Muscle of back (tissue), 3 donors: ENCODE measurements at regions not wholly inside any gene's neighbourhood (a gene's known extent, or its start where the extent isn't known, plus 50 kb on each side); places are given as distances from the start of the nearest gene placed in this dataset.
"Not testable (repeated sequence)": the region's sequence is repeated elsewhere in the genome, so short reads cannot be mapped to it uniquely, and the experiment has no call there.

Experiments
- DNase-seq, 3 donors: peaks; one replicate each; pipeline versions ENCODE4 v3.0.0 to v3.0.0-alpha.2; 2013

- peak in 2 of 3 donors; percentile 27 to 69 for DNase-seq
Observed at GRCh38 chr1:112818990-112819689, 104.0 kb upstream of the PPM1J start.

- DNase-seq = no peak
Observed at GRCh38 chr1:112817555-112818373, 102.6 kb upstream of the PPM1J start.

GRCh38 chr1:112815376-112815775 is 100.2 kb upstream of the PPM1J start:
- DNase-seq = no peak

GRCh38 chr1:112814645-112815044 is 99.5 kb upstream of the PPM1J start:
- DNase-seq = not testable (repeated sequence)

GRCh38 chr1:112808861-112809684 is 93.9 kb upstream of the PPM1J start:
- peak; percentile 45 to 81 (median 55) for DNase-seq

- DNase-seq = peak in 2 of 3 donors; percentile 29 to 47
Observed at GRCh38 chr1:112807999-112808398, 92.9 kb upstream of the PPM1J start.

GRCh38 chr1:112807117-112807516 is 92.0 kb upstream of the PPM1J start:
- no peak for DNase-seq

- DNase-seq = no peak
Observed at GRCh38 chr1:112806090-112806642, 91.0 kb upstream of the PPM1J start.

GRCh38 chr1:112805155-112805853 is 90.2 kb upstream of the PPM1J start:
- DNase-seq = no peak

GRCh38 chr1:112803906-112804762 is 89.0 kb upstream of the PPM1J start:
- peak; percentile 41 to 74 (median 58) for DNase-seq

- peak in 1 of 3 donors; percentile 56 for DNase-seq
Observed at GRCh38 chr1:112800289-112800688, 85.2 kb upstream of the PPM1J start.

- no peak for DNase-seq
Observed at GRCh38 chr1:112798292-112798691, 83.2 kb upstream of the PPM1J start.

- DNase-seq = no peak
Observed at GRCh38 chr1:112797224-112797623, 82.1 kb upstream of the PPM1J start.

GRCh38 chr1:112794654-112795239 is 79.6 kb upstream of the PPM1J start:
- DNase-seq = no peak

GRCh38 chr1:112793631-112794565 is 78.8 kb upstream of the PPM1J start:
- DNase-seq = no peak

GRCh38 chr1:112791723-112792104 is 76.6 kb upstream of the PPM1J start:
- no peak for DNase-seq

GRCh38 chr1:112790920-112791722 is 76.0 kb upstream of the PPM1J start:
- DNase-seq = no peak

GRCh38 chr1:112788561-112788960 is 73.4 kb upstream of the PPM1J start:
- DNase-seq = no peak
